ENCODE measurements at regions not wholly inside any gene's neighbourhood (a gene's known extent, or its start where the extent isn't known, plus 50 kb on each side); places are given as distances from the start of the nearest gene placed in this dataset.

DNA sequence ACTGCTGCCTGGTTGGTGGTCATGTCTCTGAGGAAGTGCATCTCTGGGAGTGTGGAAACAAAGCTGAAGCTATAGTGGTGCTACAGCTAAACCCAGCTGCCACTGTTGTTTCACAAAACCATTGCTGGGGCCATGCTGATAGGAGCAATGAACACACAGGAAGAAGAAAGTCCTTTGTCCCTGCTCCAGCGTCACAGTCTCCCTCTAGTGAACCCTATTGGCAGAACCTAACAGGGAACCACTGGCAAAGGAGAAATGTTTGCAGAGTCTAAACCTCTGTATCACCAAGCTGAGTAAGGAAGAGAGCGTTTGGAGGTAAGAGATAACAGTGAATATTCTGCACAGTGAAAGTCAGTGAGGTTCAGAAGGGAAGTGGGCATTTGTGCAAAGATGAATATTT, 244.0 kb downstream of the YTHDC2 start:
- H2BK5ac ChIP-seq (ENCODE audit: insufficient read length, low read length) = no peak overlapping the region
- no peak overlapping the region for H4K91ac ChIP-seq (ENCODE audit: insufficient read length, low read depth, low read length)
- no peak overlapping the region for H3K14ac ChIP-seq (ENCODE audit: insufficient read depth, low read length)
- Mint-ChIP-seq H3K4me3 (no peak overlapping the region), H3K36me3 (ENCODE audit: insufficient read depth in 1 of 3, low read depth in 3 of 3) (peaks cover 5 to 25% (median 13%) of the 10 kb centered on the region in 3 experiments), H3K4me1 (peaks cover 14 to 16% of the 10 kb centered on the region in 2 experiments), H3K27ac (0 out of 7 replicates have a peak overlapping the region, but pooled peaks of 1 of the 3 experiments have one; percentile 46), H3K9me3 (peaks cover 11 to 27% of the 10 kb centered on the region in 2 experiments; a peak in 4 of 5 replicates), H3K27me3 (ENCODE audit: low read depth) (no peaks in the 10 kb centered on the region)
- no peaks in the 10 kb centered on the region for H3K79me2 ChIP-seq (ENCODE audit: insufficient read depth, low read length)
- TF ChIP-seq, protein P1, sequence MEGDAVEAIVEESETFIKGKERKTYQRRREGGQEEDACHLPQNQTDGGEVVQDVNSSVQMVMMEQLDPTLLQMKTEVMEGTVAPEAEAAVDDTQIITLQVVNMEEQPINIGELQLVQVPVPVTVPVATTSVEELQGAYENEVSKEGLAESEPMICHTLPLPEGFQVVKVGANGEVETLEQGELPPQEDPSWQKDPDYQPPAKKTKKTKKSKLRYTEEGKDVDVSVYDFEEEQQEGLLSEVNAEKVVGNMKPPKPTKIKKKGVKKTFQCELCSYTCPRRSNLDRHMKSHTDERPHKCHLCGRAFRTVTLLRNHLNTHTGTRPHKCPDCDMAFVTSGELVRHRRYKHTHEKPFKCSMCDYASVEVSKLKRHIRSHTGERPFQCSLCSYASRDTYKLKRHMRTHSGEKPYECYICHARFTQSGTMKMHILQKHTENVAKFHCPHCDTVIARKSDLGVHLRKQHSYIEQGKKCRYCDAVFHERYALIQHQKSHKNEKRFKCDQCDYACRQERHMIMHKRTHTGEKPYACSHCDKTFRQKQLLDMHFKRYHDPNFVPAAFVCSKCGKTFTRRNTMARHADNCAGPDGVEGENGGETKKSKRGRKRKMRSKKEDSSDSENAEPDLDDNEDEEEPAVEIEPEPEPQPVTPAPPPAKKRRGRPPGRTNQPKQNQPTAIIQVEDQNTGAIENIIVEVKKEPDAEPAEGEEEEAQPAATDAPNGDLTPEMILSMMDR (conservative IDR thresholded peaks at IDR 0.05) = peak; percentile 18; the same call in 1 of the 3 replicates
- no peaks in the 10 kb centered on the region for H3K4me1 ChIP-seq (ENCODE audit: insufficient read depth, low read length)
- no peak overlapping the region for H4K8ac ChIP-seq (replicated peaks; ENCODE audit: insufficient read length, low read depth, low read length)
- H3K56ac ChIP-seq (ENCODE audit: insufficient read length, low read depth, low read length) = no peak overlapping the region
- no peaks in the 10 kb centered on the region for H3K9me3 ChIP-seq (ENCODE audit: control insufficient read depth, low read depth, low read length)
- no peak overlapping the region for H3T11ph ChIP-seq (ENCODE audit: low read length)
- no peak overlapping the region for H3K23ac ChIP-seq (ENCODE audit: insufficient read length, low read depth, low read length)
- H2BK15ac ChIP-seq (ENCODE audit: low read depth, low read length) = no peak overlapping the region
- H3K4ac ChIP-seq (ENCODE audit: low read depth, low read length) = no peak overlapping the region
- no peak for DNase-seq
- no peak overlapping the region for H4K5ac ChIP-seq (ENCODE audit: insufficient read length, low read depth, low read length)
- no peak overlapping the region for H3K18ac ChIP-seq (ENCODE audit: insufficient read length, low read depth, low read length)
- H4K20me1 ChIP-seq (ENCODE audit: control insufficient read depth, insufficient read depth, insufficient read length) = no peaks in the 10 kb centered on the region
- H3K79me1 ChIP-seq (ENCODE audit: insufficient read depth, low read depth, low read length, poor library complexity, severe bottlenecking) = no peaks in the 10 kb centered on the region
- H2BK120ac ChIP-seq (ENCODE audit: low read depth, low read length, poor library complexity, severe bottlenecking) = no peak overlapping the region
- H2BK12ac ChIP-seq (ENCODE audit: insufficient read length, low read depth, low read length) = no peak overlapping the region
- no peak overlapping the region for H3K27ac ChIP-seq (ENCODE audit: insufficient read length, low read depth, low read length)
- H2BK20ac ChIP-seq (ENCODE audit: low read depth, low read length, poor library complexity, severe bottlenecking) = no peak overlapping the region
- no peak overlapping the region for H3K4me2 ChIP-seq (ENCODE audit: insufficient read depth, insufficient read length, low read length)
- H3K9ac ChIP-seq (ENCODE audit: extremely low read depth, insufficient read length, low read length) = no peak overlapping the region
- H2AFZ ChIP-seq (ENCODE audit: low read length) = no peak overlapping the region
- H3K27me3 ChIP-seq (ENCODE audit: insufficient read depth, low read length) = no peaks in the 10 kb centered on the region
- no peak overlapping the region for H2AK5ac ChIP-seq (ENCODE audit: insufficient read length, low read length)
- no CpG with 5 or more reads among the region's 2 CpGs for WGBS (ENCODE audit: extremely low coverage, insufficient read length, low lambda C conversion rate)
- no peaks in the 10 kb centered on the region for H3K23me2 ChIP-seq (ENCODE audit: insufficient read length, low read depth, low read length, poor library complexity, severe bottlenecking)
